BJ (cell line): ENCODE measurements at regions not wholly inside any gene's neighbourhood (a gene's known extent, or its start where the extent isn't known, plus 50 kb on each side); places are given as distances from the start of the nearest gene placed in this dataset.

Experiments
- CTCF ChIA-PET: fragments of 350-600 bp; formaldehyde crosslinking; extraction: SDS; loops from one replicate; lab custom pipeline; 2021; ENCODE audit warnings: antibody characterized with exemption, inconsistent platforms; lab: Yijun Ruan, JAX
- POLR2A ChIA-PET: fragments of 300-600 bp; sonication (Branson Sonifier 250); formaldehyde crosslinking; extraction: SDS; loops from one replicate; lab custom pipeline; 2021; ENCODE audit warnings: antibody characterized with exemption; lab: Charles Lee
- DNase-seq: peaks from one replicate; pipeline ENCODE4 v3.0.0-alpha.2; 2011; ENCODE audit warnings: low read depth
- H3K27me3 ChIP-seq: 2 replicates; pipeline ENCODE4 v1.6.0; 2011; ENCODE audit warnings: low read length; ENCODE audit not compliant: control insufficient read depth, insufficient read depth
- H3K36me3 ChIP-seq: 2 replicates; pipeline ENCODE4 v1.5.1; 2011; ENCODE audit warnings: low read length; ENCODE audit not compliant: control insufficient read depth, insufficient read depth
- H3K4me3 ChIP-seq: 2 replicates; pipeline ENCODE4 v1.5.1; 2011; ENCODE audit warnings: low read depth, mild to moderate bottlenecking, control low read depth, low read length
- CTCF ChIP-seq: IDR thresholded peaks from 2 replicates; pipeline ENCODE4 v1.5.1; 2011; ENCODE audit warnings: low read depth, mild to moderate bottlenecking, control low read depth, inconsistent platforms, low read length, moderate library complexity; ENCODE audit not compliant: insufficient read depth

DNA sequence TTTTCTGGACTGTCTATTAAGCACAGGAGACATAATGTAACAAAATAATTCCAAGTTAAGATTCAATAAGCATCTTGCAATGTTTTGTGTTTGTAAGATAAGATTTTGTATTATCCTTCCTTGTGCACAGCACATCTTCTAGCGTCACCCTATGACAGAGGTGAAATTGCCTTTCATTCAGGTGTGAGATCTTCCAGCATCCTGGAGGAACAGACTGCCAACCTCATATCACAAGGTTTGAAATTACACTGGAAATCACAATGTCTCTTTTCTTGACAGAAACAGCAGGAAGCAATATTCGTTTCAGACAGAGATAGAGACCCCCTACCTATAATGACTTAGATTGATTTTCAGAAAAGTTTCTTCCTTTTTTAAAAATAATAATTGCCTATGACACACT lies 668.6 kb downstream of the GABRG1 start:
- Histone ChIP-seq H3K4me3 (no peak overlapping the region), H3K36me3 (no peaks in the 10 kb centered on the region), H3K27me3 (no peaks in the 10 kb centered on the region)
- CTCF ChIA-PET = no interaction called here
- DNase-seq = no peak
- TF ChIP-seq CTCF = no peak
- POLR2A ChIA-PET = no interaction called here

- no peak for TF ChIP-seq CTCF
- no peaks in the 10 kb centered on the region for H3K27me3 ChIP-seq
- CTCF ChIA-PET = no interaction called here
- H3K36me3 ChIP-seq = no peaks in the 10 kb centered on the region
- POLR2A ChIA-PET = no interaction called here
- DNase-seq = no peak
- no peak overlapping the region for H3K4me3 ChIP-seq
Observed at GRCh38 chr4:45453258-45453853, 670.5 kb downstream of the GABRG1 start.

DNA sequence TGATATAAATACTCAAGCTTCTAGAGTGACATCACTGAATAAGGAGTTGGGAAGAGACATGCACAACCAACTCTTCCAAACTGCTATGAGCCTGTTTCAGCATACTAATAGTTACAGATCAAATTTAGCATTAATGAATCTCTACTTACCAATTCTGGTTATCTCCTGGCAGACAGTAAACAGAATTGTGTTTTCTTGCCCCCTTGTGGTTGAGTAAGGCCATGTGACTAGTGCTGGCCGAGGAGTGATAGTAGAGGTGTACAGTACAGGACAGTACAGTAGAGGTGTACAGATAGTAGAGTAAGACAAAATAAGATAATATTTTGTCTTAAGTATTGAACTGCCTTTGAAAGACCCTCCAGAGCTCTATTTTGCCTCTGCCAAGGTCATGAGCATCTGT lies 681.4 kb downstream of the GABRG1 start:
- no peak overlapping the region for H3K4me3 ChIP-seq
- POLR2A ChIA-PET = no interaction called here
- TF ChIP-seq CTCF = no peak
- CTCF ChIA-PET = interaction anchor here (0.7 to 1.0 kb wide), 2 partner anchors 352 to 672 kb away, joined by 3 read pairs; no protein-coding TSS in a partner anchor
- H3K36me3 ChIP-seq = no peaks in the 10 kb centered on the region
- DNase-seq = no peak
- H3K27me3 ChIP-seq = no peaks in the 10 kb centered on the region

DNA sequence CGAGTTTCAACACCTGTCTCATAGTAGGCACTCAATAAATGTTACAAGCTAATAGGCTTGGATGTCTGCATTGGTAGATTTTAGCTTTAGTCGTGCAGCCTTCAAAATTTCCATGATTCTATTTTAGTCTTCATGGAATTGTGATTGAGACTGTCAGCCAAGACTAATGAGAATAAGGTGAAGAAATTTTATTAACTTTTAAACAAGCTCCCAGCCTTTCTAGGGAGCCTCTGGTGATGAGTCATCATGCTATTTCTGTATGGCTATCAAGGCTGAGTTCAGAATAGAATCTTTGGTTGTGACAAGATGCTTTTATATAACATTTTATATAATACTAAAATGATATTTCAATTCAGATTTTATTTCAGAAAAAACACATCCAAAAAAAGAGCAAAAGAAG lies 685.8 kb downstream of the GABRG1 start:
- DNase-seq = no peak
- ChIA-PET POLR2A (no interaction called here), CTCF (no interaction called here)
- H3K36me3 ChIP-seq = no peaks in the 10 kb centered on the region
- no peaks in the 10 kb centered on the region for H3K27me3 ChIP-seq
- no peak for TF ChIP-seq CTCF
- H3K4me3 ChIP-seq = no peak overlapping the region

DNA sequence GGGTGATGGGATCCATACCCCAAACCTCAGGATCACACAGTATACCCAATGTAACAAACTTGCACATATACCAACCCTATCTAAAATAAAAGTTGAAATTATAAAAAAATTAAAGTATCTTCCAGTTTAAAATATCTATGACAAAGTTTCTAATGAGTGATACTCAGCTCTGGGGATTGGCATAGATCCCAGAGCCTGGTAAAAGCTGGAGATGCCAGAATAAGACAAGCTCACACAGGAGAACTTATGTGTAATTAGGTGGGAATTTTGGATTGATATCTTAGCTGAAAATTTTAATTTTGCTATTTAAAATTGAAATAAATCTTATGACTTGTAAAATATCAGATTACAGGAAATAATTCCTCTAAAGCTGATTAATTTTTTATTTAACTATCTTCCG lies 686.5 kb downstream of the GABRG1 start:
- CTCF ChIA-PET = no interaction called here
- no peak for TF ChIP-seq CTCF
- POLR2A ChIA-PET = no interaction called here

More for the DNA sequence above, 686.5 kb downstream of the GABRG1 start:
- no peaks in the 10 kb centered on the region for H3K27me3 ChIP-seq
- DNase-seq = no peak
- no peaks in the 10 kb centered on the region for H3K36me3 ChIP-seq
- H3K4me3 ChIP-seq = no peak overlapping the region
